GM10248 (cell line): ENCODE measurements at regions not wholly inside any gene's neighbourhood (a gene's known extent, or its start where the extent isn't known, plus 50 kb on each side); places are given as distances from the start of the nearest gene placed in this dataset.

Experiments
- CTCF ChIA-PET: fragments of 300-600 bp; sonication (Branson Sonifier 250); formaldehyde crosslinking; extraction: SDS; loops from one replicate; lab custom pipeline; 2021; ENCODE audit warnings: antibody characterized with exemption; lab: Yijun Ruan, JAX
- POLR2A ChIA-PET: fragments of 350-650 bp; sonication (Branson Sonifier 250); formaldehyde crosslinking; extraction: SDS; loops from one replicate; lab custom pipeline; 2020; ENCODE audit warnings: antibody characterized with exemption; lab: Yijun Ruan, JAX
- DNase-seq: peaks from one replicate; pipeline ENCODE4 v3.0.0; 2012; ENCODE audit errors: extremely low spot score
- CTCF ChIP-seq: IDR thresholded peaks from 2 replicates; pipeline ENCODE4 v1.5.1; 2012; ENCODE audit warnings: mild to moderate bottlenecking, low read depth; ENCODE audit errors: extremely low read depth, missing control alignments, control extremely low read depth

GRCh38 chr22:27308513-27308912, 493.0 kb downstream of the MN1 start:
- DNase-seq, result no peak
- TF ChIP-seq CTCF, result no peak
- CTCF ChIA-PET, result interaction anchor here (1.9 kb wide), 1 partner anchor 42 kb away, joined by 4 read pairs; no protein-coding TSS in a partner anchor
- POLR2A ChIA-PET, result no interaction called here

- DNase-seq, result no peak
- no peak for TF ChIP-seq CTCF
- ChIA-PET POLR2A (no interaction called here), CTCF (no interaction called here)
These were observed 491.9 kb downstream of the MN1 start for GRCh38 chr22:27309697-27310096.

GRCh38 chr22:27310966-27311697, 490.4 kb downstream of the MN1 start:
- TF ChIP-seq CTCF, result no peak
- DNase-seq, result no peak
- POLR2A ChIA-PET, result no interaction called here
- CTCF ChIA-PET, result no interaction called here

GRCh38 chr22:27311698-27312550, 489.6 kb downstream of the MN1 start:
- TF ChIP-seq CTCF, result no peak
- CTCF ChIA-PET, result no interaction called here
- POLR2A ChIA-PET, result no interaction called here
- DNase-seq, result no peak

- TF ChIP-seq CTCF, result no peak
- DNase-seq, result no peak
- POLR2A ChIA-PET, result no interaction called here
- CTCF ChIA-PET, result no interaction called here
These were observed 489.0 kb downstream of the MN1 start for GRCh38 chr22:27312565-27312964.

- TF ChIP-seq CTCF, result no peak
- DNase-seq, result no peak
- CTCF ChIA-PET, result no interaction called here
These were observed 488.3 kb downstream of the MN1 start for GRCh38 chr22:27312966-27313855.

More at GRCh38 chr22:27312966-27313855, 488.3 kb downstream of the MN1 start:
- POLR2A ChIA-PET, result no interaction called here
